Activated CD4-positive, alpha-beta T cell treated with anti-CD3 and anti-CD28 coated beads for 24 hours (primary cell): ENCODE measurements at regions not wholly inside any gene's neighbourhood (a gene's known extent, or its start where the extent isn't known, plus 50 kb on each side); places are given as distances from the start of the nearest gene placed in this dataset.

Experiments
- DNase-seq, 2 donors: peaks; one replicate each; pipeline ENCODE4 v3.0.0-alpha.2; 2020; ENCODE audit warnings: low read depth in 2 of 2

DNA sequence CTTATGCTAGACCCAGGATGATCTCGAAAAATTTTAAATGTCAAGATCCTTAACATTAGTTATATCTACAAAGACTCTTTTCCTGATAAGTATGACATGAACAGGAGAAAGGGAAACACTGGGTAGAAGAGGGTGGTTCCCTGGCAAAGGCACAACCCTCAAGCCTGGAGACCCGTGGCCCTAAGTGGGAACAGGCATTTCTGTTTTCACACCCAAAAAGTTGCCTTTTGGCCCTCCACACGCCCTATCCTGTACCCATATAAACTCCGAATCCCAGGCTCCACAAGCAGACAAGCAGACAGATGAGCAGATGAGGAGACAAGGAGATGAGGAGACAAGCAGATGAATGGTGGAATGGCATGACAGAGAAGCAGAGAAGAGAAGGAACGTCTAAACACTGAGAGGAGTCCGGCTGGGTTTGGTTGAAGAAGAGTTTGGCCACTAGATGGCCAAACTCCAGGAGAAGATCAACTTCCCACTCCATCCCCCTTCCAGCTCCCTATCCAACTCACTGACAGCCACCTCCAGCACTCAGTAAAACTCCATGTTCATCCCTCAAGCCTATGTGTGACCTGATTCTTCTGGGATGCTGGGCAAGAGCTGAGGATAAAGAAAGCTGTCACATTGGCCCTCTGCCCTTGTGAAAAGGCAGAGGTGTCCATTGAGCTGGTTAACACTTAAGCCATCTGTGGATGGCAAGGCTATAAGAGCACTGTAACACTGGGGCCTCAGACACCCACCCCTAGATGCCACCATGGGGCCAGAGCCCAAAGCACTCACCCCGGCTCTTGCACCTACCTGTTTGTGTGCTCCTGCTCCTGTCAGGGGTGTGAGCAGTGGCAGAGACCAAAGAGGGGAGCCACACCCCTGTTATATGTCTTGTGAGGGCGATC is 139.6 kb upstream of the FAM20A start:
- no peak for DNase-seq

- DNase-seq, result no peak
Measured at GRCh38 chr17:68737761-68738443, 136.7 kb upstream of the FAM20A start.

DNA sequence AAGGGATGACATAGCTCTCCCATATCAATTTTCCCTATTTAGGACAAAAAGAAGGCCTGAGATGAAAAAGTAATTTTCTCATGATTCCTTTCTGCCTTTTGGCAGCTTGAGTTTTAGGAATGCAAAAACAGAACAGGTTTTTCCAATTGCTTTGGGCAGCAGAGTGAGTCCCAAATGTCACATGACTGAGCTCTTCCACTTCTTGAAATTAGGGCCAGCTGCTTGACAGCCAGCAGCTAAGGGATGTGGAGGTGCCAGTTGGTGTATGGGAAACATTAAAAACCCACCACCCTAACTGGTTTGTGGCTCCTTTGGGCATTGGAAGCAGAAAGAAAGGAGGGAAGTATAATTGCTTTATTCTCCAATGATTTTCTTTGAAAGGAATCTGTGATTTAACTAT is 133.8 kb upstream of the FAM20A start:
- DNase-seq, result no peak

GRCh38 chr17:68734187-68734900 is 133.2 kb upstream of the FAM20A start:
- DNase-seq, result no peak

DNA sequence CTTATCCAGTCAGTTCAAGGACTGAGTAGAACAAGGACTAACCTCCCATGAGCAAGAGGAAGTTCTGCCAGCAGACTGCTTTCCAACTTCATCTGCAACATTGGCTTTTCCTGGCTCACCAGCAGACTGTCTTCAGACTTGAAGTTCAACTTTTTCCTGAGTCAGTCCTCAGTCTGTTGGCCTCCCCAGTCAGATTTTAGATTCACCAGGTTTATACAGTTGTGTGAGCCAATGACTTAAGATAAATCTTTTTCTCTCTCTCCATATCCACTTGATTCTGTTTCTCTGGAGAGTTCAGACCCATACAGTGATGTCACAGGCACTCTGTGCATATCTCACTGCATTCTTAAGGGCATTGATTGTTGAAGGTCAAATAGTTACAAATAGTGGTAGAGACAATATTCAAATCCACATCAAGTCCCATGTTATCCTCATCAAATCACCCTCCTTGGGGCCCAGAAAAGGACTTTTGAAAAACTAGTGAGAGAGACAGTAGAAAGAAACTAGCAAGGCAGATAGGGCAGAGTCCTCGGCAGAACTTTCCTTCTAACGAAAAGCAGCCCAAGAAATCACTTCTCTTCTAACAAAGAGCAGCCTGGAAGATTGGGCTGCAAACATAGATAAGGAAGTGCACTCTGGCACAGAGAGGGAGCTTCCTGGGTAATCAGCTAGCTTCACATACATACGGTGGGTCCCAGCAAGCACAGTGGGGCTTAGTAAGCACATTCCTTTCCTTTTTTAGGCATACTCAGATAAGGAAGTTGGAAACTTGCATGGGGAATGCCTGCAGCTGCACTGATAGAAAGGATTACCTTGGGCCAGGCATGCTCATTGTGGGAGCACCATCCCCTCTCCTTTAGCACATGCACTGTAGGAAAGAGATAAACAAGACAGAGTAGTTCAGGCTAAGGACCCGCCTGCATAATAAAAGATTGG is 132.3 kb upstream of the FAM20A start:
- DNase-seq, result no peak

GRCh38 chr17:68732301-68732749 is 131.2 kb upstream of the FAM20A start:
- no peak for DNase-seq

GRCh38 chr17:68731465-68731864 is 130.3 kb upstream of the FAM20A start:
- DNase-seq, result no peak

GRCh38 chr17:68719431-68719830 is 118.3 kb upstream of the FAM20A start:
- DNase-seq, result no peak

- DNase-seq, result no peak
Measured at GRCh38 chr17:68718926-68719325, 117.8 kb upstream of the FAM20A start.

- DNase-seq, result no peak
Measured at GRCh38 chr17:68718465-68718864, 117.3 kb upstream of the FAM20A start.

DNA sequence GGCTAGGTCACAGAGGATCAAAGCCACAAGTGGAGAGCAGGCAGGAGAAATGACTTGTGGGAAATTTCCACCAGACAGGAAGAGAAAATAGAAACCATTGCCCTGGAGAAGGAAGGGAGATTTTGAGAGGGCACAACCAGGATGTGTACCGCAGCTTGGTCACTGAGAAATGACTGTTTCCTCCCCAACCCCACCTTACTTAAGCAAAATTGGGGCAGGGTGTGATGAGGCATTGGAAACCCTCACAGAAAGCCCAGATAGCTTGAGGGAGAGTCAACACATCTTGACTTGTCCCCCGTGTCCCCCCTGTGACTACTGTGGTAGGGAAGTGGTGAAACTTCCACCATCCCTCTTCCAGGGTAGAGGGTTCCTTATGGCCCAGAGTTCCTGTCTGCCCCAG is 113.5 kb upstream of the FAM20A start:
- no peak for DNase-seq

DNA sequence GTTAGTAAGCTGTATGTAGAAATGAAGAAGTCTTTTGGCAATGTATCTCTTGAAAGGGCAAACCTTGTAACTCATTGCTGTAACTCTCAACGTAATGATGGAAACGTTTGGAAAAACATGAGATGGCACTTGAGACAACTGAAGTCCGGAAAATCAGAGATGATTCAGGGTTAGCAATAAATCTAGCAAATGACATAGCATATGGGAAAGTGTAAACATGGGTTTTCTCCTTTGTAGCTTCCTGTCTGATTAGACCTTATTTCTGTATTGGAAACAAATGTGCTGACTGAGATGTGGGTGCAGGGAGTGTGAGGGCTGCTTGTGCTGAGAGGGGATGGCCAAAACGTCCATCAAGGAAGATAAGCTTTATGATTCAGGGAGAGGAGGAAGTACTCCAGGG is 110.7 kb upstream of the FAM20A start:
- no peak for DNase-seq

- DNase-seq, result no peak
Measured at GRCh38 chr17:68710976-68711375, 109.8 kb upstream of the FAM20A start.

DNA sequence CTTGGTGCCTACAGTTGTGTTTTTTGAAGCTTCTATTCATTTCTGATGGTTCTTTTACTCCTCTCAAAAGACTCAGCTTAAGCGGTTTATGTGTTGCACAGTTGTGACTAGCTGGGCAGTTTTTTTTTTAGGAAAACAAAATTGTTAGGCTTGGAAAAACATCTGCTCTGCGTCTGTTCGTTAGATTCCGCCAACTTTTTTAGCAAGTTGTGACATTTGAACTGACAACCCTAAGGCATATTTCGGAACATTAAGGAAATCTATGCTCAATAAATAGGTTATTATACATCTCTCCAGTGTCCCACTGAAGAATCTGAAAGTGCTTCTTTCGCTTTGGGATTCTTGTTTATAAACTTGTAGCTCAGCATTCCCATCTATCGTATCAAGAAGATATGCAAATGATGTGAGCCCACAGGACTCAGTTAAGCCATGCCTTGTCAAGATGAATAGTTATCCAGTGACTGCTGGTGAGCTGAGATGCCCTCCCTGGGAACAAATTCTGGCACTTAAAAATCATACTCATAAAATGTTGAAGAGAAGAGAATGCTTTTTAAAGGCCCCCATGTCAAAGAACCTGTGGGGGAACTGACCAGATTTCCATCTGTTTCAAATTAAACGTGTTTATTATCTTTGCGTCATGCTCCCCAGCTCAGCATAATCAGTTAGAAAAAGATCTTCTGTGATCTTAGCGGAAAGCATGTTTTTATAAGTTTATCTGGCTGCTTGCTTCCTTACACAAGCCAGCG is 109.0 kb upstream of the FAM20A start:
- no peak for DNase-seq

GRCh38 chr17:68709461-68709860 is 108.3 kb upstream of the FAM20A start:
- DNase-seq, result no peak

- DNase-seq, result no peak
Measured at GRCh38 chr17:68707031-68707430, 105.9 kb upstream of the FAM20A start.

- no peak for DNase-seq
Measured at GRCh38 chr17:68706356-68706920, 105.3 kb upstream of the FAM20A start.

- DNase-seq, result no peak
Measured at GRCh38 chr17:68705714-68706076, 104.5 kb upstream of the FAM20A start.

- no peak for DNase-seq
Measured at GRCh38 chr17:68704871-68705713, 103.9 kb upstream of the FAM20A start.
